ENCODE measurements at regions not wholly inside any gene's neighbourhood (a gene's known extent, or its start where the extent isn't known, plus 50 kb on each side); places are given as distances from the start of the nearest gene placed in this dataset.

DNA sequence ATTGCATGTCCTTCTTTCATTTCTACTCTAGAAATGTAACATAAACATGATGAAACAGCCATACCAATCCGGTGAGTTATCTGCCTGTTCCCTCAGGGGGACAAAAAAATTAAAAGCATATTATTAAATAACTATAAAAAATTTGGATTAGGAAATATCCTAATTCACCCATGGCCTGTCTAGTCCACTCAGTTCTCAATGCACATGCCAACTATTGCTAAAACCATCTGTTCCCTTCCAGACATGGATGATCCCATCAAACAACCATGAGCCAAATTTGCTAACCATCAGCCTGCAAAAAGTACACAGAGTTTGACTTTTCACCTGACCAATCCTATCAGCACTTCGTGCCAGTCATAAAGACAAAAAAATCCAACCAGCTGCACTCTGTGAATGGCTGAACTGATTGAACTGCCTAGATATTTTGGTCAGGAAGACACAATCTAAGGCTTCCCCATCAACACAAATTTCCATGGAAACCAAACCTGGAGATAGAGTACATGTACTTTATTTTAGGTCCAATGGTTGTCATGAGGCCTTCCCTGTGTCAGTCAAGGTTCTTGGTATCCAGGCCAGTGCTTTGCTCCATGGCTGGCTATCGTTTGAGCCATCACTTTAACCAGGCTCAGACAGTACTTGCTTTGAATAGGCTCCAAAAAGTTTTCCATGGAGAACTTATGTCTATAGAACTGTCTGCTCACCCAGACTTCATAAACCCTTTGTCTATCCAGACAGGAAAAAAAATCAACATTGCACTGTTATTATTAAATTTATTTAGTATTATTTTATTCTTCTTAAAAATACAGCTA, 570.8 kb downstream of the LTN1 start:
- H3K4me3 ChIP-seq: no peak overlapping the region
- H3K36me3 ChIP-seq: no peaks in the 10 kb centered on the region
- no peaks in the 10 kb centered on the region for H3K27me3 ChIP-seq
- H3K4me1 ChIP-seq: no peaks in the 10 kb centered on the region
- no peak for DNase-seq (ENCODE audit: low spot score)
- H3K27ac ChIP-seq: no peak overlapping the region
- H3K9me3 ChIP-seq: no peaks in the 10 kb centered on the region
- TF ChIP-seq, protein P1, sequence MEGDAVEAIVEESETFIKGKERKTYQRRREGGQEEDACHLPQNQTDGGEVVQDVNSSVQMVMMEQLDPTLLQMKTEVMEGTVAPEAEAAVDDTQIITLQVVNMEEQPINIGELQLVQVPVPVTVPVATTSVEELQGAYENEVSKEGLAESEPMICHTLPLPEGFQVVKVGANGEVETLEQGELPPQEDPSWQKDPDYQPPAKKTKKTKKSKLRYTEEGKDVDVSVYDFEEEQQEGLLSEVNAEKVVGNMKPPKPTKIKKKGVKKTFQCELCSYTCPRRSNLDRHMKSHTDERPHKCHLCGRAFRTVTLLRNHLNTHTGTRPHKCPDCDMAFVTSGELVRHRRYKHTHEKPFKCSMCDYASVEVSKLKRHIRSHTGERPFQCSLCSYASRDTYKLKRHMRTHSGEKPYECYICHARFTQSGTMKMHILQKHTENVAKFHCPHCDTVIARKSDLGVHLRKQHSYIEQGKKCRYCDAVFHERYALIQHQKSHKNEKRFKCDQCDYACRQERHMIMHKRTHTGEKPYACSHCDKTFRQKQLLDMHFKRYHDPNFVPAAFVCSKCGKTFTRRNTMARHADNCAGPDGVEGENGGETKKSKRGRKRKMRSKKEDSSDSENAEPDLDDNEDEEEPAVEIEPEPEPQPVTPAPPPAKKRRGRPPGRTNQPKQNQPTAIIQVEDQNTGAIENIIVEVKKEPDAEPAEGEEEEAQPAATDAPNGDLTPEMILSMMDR (IDR thresholded peaks at IDR 0.05): no peak

DNA sequence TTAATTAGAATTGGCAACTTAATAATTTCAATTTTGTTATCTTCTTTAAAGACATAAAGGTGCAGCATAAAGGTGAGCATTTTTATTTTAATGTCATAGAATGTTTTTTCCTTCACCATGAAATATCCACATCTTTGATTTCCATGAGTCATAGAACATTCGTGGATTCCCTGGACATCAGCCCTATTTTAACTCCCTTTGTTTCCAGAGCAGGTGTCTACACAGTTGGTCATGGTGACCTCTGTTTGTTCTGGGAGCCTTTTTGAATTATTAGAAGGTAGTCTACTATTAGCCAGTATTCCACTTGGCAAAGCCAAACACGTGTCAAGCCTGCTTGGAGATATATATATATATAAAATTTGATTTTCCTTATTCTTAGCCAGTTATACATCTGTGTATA, 572.9 kb downstream of the LTN1 start:
- no peak for DNase-seq (ENCODE audit: low spot score)
- no peak overlapping the region for H3K27ac ChIP-seq
- H3K9me3 ChIP-seq: no peaks in the 10 kb centered on the region
- no peaks in the 10 kb centered on the region for H3K27me3 ChIP-seq
- no peaks in the 10 kb centered on the region for H3K4me1 ChIP-seq
- TF ChIP-seq, protein P1 (IDR thresholded peaks at IDR 0.05): no peak
- no peaks in the 10 kb centered on the region for H3K36me3 ChIP-seq
- no peak overlapping the region for H3K4me3 ChIP-seq

DNA sequence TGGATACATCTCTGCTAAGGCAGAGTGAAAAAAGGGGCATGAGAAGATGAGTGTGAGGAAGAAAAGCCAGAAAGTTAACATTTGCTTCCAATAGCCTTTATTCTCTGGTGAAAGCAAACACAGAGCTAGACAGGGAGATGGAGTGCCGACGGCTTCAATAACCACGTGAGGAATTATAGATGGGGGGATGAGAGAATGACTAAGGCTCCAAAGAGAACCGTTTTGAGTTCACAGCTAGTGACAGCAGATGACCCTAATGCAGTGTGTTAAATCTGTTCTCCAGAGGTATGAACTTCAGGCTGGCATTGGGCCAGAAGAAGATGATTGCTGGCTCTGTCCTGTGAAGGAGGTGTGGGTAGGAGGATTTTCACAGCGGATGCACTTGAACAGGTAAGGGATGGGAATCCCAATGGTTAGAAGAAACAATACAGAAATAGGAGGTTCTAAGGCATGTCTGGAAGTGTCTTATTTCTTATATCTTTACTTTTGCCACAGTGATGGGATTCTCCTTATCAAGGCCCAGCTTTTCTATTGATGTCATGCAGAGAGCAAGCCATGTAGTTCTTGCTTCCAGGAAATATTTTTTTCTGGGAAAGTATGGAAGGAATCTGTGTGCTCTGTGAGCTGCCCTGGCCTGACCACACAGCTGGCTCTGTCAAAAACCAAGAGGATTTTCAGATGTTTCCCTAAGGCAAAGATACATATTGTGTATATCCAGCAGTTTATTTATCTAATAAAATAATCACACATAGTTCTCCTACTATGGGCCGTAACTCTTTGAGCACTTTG, 573.8 kb downstream of the LTN1 start:
- no peaks in the 10 kb centered on the region for H3K9me3 ChIP-seq
- TF ChIP-seq, protein P1 (IDR thresholded peaks at IDR 0.05): no peak
- no peak for DNase-seq (ENCODE audit: low spot score)
- no peaks in the 10 kb centered on the region for H3K27me3 ChIP-seq
- no peaks in the 10 kb centered on the region for H3K36me3 ChIP-seq
- H3K4me3 ChIP-seq: no peak overlapping the region
- no peaks in the 10 kb centered on the region for H3K4me1 ChIP-seq
- H3K27ac ChIP-seq: no peak overlapping the region

DNA sequence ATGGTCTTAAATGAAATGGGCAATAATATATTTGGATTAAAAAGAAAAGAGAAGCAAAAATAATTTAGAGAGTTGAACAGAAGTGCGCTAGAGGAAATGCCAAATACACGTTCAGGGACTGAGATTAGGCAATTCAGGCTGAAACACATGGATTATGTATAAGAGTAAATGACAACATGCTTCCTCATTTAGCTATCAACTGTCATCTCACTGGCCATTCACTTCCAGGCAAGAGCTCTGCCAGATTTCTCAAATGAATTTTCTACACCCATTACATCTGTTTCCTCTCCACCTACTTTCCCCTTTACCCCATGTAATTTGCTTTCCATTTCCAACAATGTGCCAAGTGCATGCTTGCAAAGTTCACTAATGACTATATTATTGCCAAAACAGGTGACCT, 582.4 kb downstream of the LTN1 start:
- Histone ChIP-seq H3K27me3 (no peaks in the 10 kb centered on the region), H3K4me3 (no peak overlapping the region), H3K36me3 (no peaks in the 10 kb centered on the region), H3K4me1 (no peaks in the 10 kb centered on the region), H3K9me3 (no peaks in the 10 kb centered on the region), H3K27ac (no peak overlapping the region)
- TF ChIP-seq, protein P1 (IDR thresholded peaks at IDR 0.05): no peak
- DNase-seq (ENCODE audit: low spot score): no peak

DNA sequence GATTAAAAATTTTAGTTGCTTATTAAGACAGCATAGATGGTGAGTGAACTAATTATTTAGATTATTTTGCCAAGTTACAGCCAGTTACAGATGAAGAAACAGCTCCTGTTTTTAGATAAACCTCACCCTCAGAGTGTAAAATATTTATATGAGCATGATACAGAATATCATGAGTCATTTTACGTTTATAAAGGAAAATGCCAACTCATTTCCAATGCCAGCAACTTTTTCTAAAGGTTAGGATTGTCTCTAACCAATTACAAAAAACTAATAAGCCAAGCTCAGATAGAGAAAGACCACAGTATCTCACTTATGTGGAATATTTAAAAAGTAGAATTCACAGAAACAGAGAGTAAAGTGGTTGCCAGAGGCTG, 590.1 kb downstream of the LTN1 start:
- DNase-seq (ENCODE audit: low spot score): no peak
- TF ChIP-seq, protein P1 (IDR thresholded peaks at IDR 0.05): no peak
- no peaks in the 10 kb centered on the region for H3K27me3 ChIP-seq
- no peak overlapping the region for H3K27ac ChIP-seq
- H3K4me1 ChIP-seq: no peaks in the 10 kb centered on the region
- no peak overlapping the region for H3K4me3 ChIP-seq
- no peaks in the 10 kb centered on the region for H3K36me3 ChIP-seq
- no peaks in the 10 kb centered on the region for H3K9me3 ChIP-seq
